GM23338 (cell line): ENCODE measurements at regions not wholly inside any gene's neighbourhood (a gene's known extent, or its start where the extent isn't known, plus 50 kb on each side); places are given as distances from the start of the nearest gene placed in this dataset.

Experiments
- ATAC-seq: fragments of 200-7000 bp; cut with Tn5 transposase; 3 replicates; pipeline ENCODE4 v1.9.1; 2020
- DNase-seq: peaks from one replicate; pipeline ENCODE4 v3.0.0-alpha.2; 2015; ENCODE audit warnings: low spot score
- H2AFZ ChIP-seq: fragments of 200-600 bp; sonication (generic); 2 replicates; pipeline ENCODE4 v1.8.0; 2016; ENCODE audit warnings: antibody characterized with exemption, mild to moderate bottlenecking, moderate library complexity
- H3F3A ChIP-seq: fragments of 200-600 bp; sonication (generic); replicated peaks from 2 replicates; pipeline ENCODE4 v1.8.0; 2017; ENCODE audit warnings: antibody characterized with exemption, mixed run types, low read depth
- H3K27ac ChIP-seq: fragments of 200-600 bp; sonication (generic); 2 replicates; pipeline ENCODE4 v1.6.1; 2016; ENCODE audit warnings: low read depth
- H3K27me3 ChIP-seq: fragments of 200-600 bp; sonication (generic); 2 replicates; pipeline ENCODE4 v1.8.0; 2016; ENCODE audit warnings: mild to moderate bottlenecking, mixed run types, moderate library complexity; ENCODE audit not compliant: insufficient read depth
- H3K36me3 ChIP-seq: fragments of 200-600 bp; sonication (generic); 2 replicates; pipeline ENCODE4 v1.8.0; 2016; ENCODE audit warnings: mild to moderate bottlenecking; ENCODE audit not compliant: insufficient read depth
- H3K4me1 ChIP-seq: fragments of 200-600 bp; sonication (generic); 2 replicates; pipeline ENCODE4 v1.8.0; 2016; ENCODE audit warnings: mild to moderate bottlenecking, moderate library complexity; ENCODE audit not compliant: insufficient read depth
- H3K4me2 ChIP-seq: fragments of 200-600 bp; sonication (generic); 2 replicates; pipeline ENCODE4 v1.7.1; 2017; ENCODE audit warnings: mixed run types
- H3K4me3 ChIP-seq: fragments of 200-600 bp; sonication (generic); 2 replicates; pipeline ENCODE4 v1.6.1; 2016; ENCODE audit warnings: mixed run types
- H3K79me2 ChIP-seq: fragments of 200-600 bp; sonication (generic); replicated peaks from 2 replicates; pipeline ENCODE4 v1.8.0; 2017; ENCODE audit warnings: mild to moderate bottlenecking; ENCODE audit not compliant: insufficient read depth
- H3K9me2 ChIP-seq: fragments of 200-600 bp; sonication (generic); 2 replicates; pipeline ENCODE4 v1.8.0; 2017; ENCODE audit not compliant: insufficient read depth
- H4K20me1 ChIP-seq: fragments of 200-600 bp; sonication (generic); replicated peaks from 2 replicates; pipeline ENCODE4 v1.8.0; 2017; ENCODE audit warnings: mild to moderate bottlenecking; ENCODE audit not compliant: insufficient read depth
- H3K27ac Mint-ChIP-seq: 2 replicates; pipeline ENCODE4 v1.8.0; 2020; ENCODE audit warnings: inconsistent platforms, mild to moderate bottlenecking, moderate library complexity, mixed read lengths
- H3K27me3 Mint-ChIP-seq: 3 replicates; pipeline ENCODE4 v1.8.0; 2022; ENCODE audit warnings: low read depth, mild to moderate bottlenecking, moderate library complexity, mixed read lengths, inconsistent platforms; ENCODE audit not compliant: insufficient read depth, poor library complexity
- H3K36me3 Mint-ChIP-seq: 3 replicates; pipeline ENCODE4 v1.8.0; 2021; ENCODE audit warnings: low read depth, mild to moderate bottlenecking, inconsistent platforms, moderate library complexity, mixed read lengths
- H3K4me1 Mint-ChIP-seq: 3 replicates; pipeline ENCODE4 v1.8.0; 2020; ENCODE audit warnings: mild to moderate bottlenecking, inconsistent platforms, mixed read lengths
- H3K4me3 Mint-ChIP-seq: 3 replicates; pipeline ENCODE4 v1.8.0; 2021; ENCODE audit warnings: moderate library complexity, mild to moderate bottlenecking, inconsistent platforms, mixed read lengths
- H3K9me3 Mint-ChIP-seq: 3 replicates; pipeline ENCODE4 v1.8.0; 2020; ENCODE audit warnings: moderate library complexity, mild to moderate bottlenecking, inconsistent platforms, mixed read lengths
- CREB1 ChIP-seq: fragments of 250-450 bp; sonication (Bioruptor Pico); IDR thresholded peaks from 2 replicates; pipeline ENCODE4 v1.5.0; 2020; ENCODE audit warnings: low read depth, mild to moderate bottlenecking, moderate library complexity
- EZH2 ChIP-seq: fragments of 200-600 bp; sonication (generic); IDR thresholded peaks from one replicate; pipeline ENCODE4 v1.8.0; 2017; ENCODE audit warnings: antibody characterized with exemption, mild to moderate bottlenecking, low read depth; ENCODE audit not compliant: unreplicated experiment
- EZH2phosphoT487 ChIP-seq: fragments of 200-600 bp; sonication (generic); IDR thresholded peaks from one replicate; pipeline ENCODE4 v1.8.1; 2018; ENCODE audit warnings: antibody characterized with exemption; ENCODE audit not compliant: unreplicated experiment
- JUNB ChIP-seq: IDR thresholded peaks from one replicate; pipeline ENCODE4 v1.6.1; 2016; ENCODE audit warnings: antibody characterized with exemption; ENCODE audit not compliant: unreplicated experiment
- POLR2AphosphoS5 ChIP-seq: IDR thresholded peaks from 2 replicates; pipeline ENCODE4 v1.6.1; 2016; ENCODE audit warnings: antibody characterized with exemption, low read depth
- STAT1 ChIP-seq: IDR thresholded peaks from one replicate; pipeline ENCODE4 v1.6.1; 2016; ENCODE audit warnings: antibody characterized with exemption; ENCODE audit not compliant: unreplicated experiment
- ZNF114 ChIP-seq: fragments of 250-450 bp; sonication (Bioruptor Pico); IDR thresholded peaks from 2 replicates; pipeline ENCODE4 v1.5.0; 2020; ENCODE audit warnings: mild to moderate bottlenecking, moderate library complexity
- ZNF331 ChIP-seq: fragments of 250-450 bp; sonication (Bioruptor Pico); IDR thresholded peaks from 2 replicates; pipeline ENCODE4 v1.5.0; 2020; ENCODE audit warnings: low read depth, mild to moderate bottlenecking, moderate library complexity
- TF ChIP-seq, protein P1 (sequence below): fragments of 250-450 bp; sonication (Bioruptor Pico); IDR thresholded peaks from 2 replicates; pipeline ENCODE4 v1.5.0; 2020; ENCODE audit warnings: mild to moderate bottlenecking, moderate library complexity

GRCh38 chr21:38123626-38124025, 133.2 kb upstream of the KCNJ15 start:
- Histone ChIP-seq H3K36me3 (no peaks in the 10 kb centered on the region), H3K27ac (no peak overlapping the region), H3K79me2 (no peaks in the 10 kb centered on the region), H3K4me3 (no peak overlapping the region), H3K9me2 (no peaks in the 10 kb centered on the region), H3K27me3 (no peaks in the 10 kb centered on the region), H4K20me1 (no peaks in the 10 kb centered on the region), H3F3A (no peaks in the 10 kb centered on the region), H3K4me1 (no peaks in the 10 kb centered on the region), H3K4me2 (no peak overlapping the region), H2AFZ (no peak overlapping the region)
- no peak for ATAC-seq
- no peak overlapping the region for H3K4me3 Mint-ChIP-seq
- H3K27me3 Mint-ChIP-seq, result no peaks in the 10 kb centered on the region
- no peaks in the 10 kb centered on the region for H3K4me1 Mint-ChIP-seq
- H3K9me3 Mint-ChIP-seq, result no peaks in the 10 kb centered on the region
- no peak overlapping the region for H3K27ac Mint-ChIP-seq
- H3K36me3 Mint-ChIP-seq, result no peaks in the 10 kb centered on the region
- DNase-seq, result no peak
- TF ChIP-seq EZH2 (no peak), POLR2AphosphoS5 (no peak), ZNF331 (CRISPR knock-in tag) (no peak), EZH2phosphoT487 (no peak), ZNF114 (CRISPR knock-in tag) (no peak), STAT1 (no peak), CREB1 (CRISPR knock-in tag) (no peak), JUNB (no peak)
- TF ChIP-seq, protein P1, sequence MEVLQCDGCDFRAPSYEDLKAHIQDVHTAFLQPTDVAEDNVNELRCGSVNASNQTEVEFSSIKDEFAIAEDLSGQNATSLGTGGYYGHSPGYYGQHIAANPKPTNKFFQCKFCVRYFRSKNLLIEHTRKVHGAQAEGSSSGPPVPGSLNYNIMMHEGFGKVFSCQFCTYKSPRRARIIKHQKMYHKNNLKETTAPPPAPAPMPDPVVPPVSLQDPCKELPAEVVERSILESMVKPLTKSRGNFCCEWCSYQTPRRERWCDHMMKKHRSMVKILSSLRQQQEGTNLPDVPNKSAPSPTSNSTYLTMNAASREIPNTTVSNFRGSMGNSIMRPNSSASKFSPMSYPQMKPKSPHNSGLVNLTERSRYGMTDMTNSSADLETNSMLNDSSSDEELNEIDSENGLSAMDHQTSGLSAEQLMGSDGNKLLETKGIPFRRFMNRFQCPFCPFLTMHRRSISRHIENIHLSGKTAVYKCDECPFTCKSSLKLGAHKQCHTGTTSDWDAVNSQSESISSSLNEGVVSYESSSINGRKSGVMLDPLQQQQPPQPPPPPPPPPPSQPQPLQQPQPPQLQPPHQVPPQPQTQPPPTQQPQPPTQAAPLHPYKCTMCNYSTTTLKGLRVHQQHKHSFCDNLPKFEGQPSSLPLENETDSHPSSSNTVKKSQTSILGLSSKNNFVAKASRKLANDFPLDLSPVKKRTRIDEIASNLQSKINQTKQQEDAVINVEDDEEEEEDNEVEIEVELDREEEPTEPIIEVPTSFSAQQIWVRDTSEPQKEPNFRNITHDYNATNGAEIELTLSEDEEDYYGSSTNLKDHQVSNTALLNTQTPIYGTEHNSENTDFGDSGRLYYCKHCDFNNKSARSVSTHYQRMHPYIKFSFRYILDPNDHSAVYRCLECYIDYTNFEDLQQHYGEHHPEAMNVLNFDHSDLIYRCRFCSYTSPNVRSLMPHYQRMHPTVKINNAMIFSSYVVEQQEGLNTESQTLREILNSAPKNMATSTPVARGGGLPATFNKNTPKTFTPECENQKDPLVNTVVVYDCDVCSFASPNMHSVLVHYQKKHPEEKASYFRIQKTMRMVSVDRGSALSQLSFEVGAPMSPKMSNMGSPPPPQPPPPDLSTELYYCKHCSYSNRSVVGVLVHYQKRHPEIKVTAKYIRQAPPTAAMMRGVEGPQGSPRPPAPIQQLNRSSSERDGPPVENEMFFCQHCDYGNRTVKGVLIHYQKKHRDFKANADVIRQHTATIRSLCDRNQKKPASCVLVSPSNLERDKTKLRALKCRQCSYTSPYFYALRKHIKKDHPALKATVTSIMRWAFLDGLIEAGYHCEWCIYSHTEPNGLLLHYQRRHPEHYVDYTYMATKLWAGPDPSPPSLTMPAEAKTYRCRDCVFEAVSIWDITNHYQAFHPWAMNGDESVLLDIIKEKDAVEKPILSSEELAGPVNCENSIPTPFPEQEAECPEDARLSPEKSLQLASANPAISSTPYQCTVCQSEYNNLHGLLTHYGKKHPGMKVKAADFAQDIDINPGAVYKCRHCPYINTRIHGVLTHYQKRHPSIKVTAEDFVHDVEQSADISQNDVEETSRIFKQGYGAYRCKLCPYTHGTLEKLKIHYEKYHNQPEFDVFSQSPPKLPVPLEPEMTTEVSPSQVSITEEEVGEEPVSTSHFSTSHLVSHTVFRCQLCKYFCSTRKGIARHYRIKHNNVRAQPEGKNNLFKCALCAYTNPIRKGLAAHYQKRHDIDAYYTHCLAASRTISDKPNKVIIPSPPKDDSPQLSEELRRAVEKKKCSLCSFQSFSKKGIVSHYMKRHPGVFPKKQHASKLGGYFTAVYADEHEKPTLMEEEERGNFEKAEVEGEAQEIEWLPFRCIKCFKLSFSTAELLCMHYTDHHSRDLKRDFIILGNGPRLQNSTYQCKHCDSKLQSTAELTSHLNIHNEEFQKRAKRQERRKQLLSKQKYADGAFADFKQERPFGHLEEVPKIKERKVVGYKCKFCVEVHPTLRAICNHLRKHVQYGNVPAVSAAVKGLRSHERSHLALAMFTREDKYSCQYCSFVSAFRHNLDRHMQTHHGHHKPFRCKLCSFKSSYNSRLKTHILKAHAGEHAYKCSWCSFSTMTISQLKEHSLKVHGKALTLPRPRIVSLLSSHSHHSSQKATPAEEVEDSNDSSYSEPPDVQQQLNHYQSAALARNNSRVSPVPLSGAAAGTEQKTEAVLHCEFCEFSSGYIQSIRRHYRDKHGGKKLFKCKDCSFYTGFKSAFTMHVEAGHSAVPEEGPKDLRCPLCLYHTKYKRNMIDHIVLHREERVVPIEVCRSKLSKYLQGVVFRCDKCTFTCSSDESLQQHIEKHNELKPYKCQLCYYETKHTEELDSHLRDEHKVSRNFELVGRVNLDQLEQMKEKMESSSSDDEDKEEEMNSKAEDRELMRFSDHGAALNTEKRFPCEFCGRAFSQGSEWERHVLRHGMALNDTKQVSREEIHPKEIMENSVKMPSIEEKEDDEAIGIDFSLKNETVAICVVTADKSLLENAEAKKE (CRISPR knock-in tag), result no peak
